HG03139 (cell line): ENCODE measurements at regions not wholly inside any gene's neighbourhood (a gene's known extent, or its start where the extent isn't known, plus 50 kb on each side); places are given as distances from the start of the nearest gene placed in this dataset.

Experiments
- ATAC-seq: cut with Tn5 transposase; IDR thresholded peaks from one replicate; pipeline ENCODE4 v1.9.1; 2021; ENCODE audit not compliant: unreplicated experiment

- ATAC-seq, result no peak
These were observed 863.5 kb upstream of the MGAT4C start for GRCh38 chr12:87119713-87120112.

GRCh38 chr12:87117526-87117925 lies 861.3 kb upstream of the MGAT4C start:
- ATAC-seq, result no peak

- ATAC-seq, result no peak
These were observed 860.6 kb upstream of the MGAT4C start for GRCh38 chr12:87116780-87117179.

GRCh38 chr12:87112571-87113345 lies 856.6 kb upstream of the MGAT4C start:
- no peak for ATAC-seq

GRCh38 chr12:87107766-87108165 lies 851.6 kb upstream of the MGAT4C start:
- no peak for ATAC-seq

- ATAC-seq, result no peak
These were observed 851.1 kb upstream of the MGAT4C start for GRCh38 chr12:87107270-87107669.

- ATAC-seq, result no peak
These were observed 839.9 kb upstream of the MGAT4C start for GRCh38 chr12:87096082-87096585.

GRCh38 chr12:87094356-87094755 lies 838.2 kb upstream of the MGAT4C start:
- ATAC-seq, result no peak

GRCh38 chr12:87092421-87092820 lies 836.2 kb upstream of the MGAT4C start:
- ATAC-seq, result no peak

GRCh38 chr12:87086118-87086891 lies 830.1 kb upstream of the MGAT4C start:
- ATAC-seq, result no peak

GRCh38 chr12:87085286-87085685 lies 829.1 kb upstream of the MGAT4C start:
- no peak for ATAC-seq

GRCh38 chr12:87082756-87083155 lies 826.6 kb upstream of the MGAT4C start:
- ATAC-seq, result no peak

GRCh38 chr12:87074781-87075180 lies 818.6 kb upstream of the MGAT4C start:
- no peak for ATAC-seq

GRCh38 chr12:87066326-87066725 lies 810.1 kb upstream of the MGAT4C start:
- ATAC-seq, result no peak

GRCh38 chr12:87059231-87059630 lies 803.0 kb upstream of the MGAT4C start:
- no peak for ATAC-seq

GRCh38 chr12:87054226-87054625 lies 798.0 kb upstream of the MGAT4C start:
- no peak for ATAC-seq

- no peak for ATAC-seq
These were observed 795.4 kb upstream of the MGAT4C start for GRCh38 chr12:87051621-87052020.

- no peak for ATAC-seq
These were observed 791.5 kb upstream of the MGAT4C start for GRCh38 chr12:87047691-87048090.

GRCh38 chr12:87039536-87039935 lies 783.3 kb upstream of the MGAT4C start:
- ATAC-seq, result no peak

GRCh38 chr12:87038098-87038497 lies 781.9 kb upstream of the MGAT4C start:
- no peak for ATAC-seq

- ATAC-seq, result no peak
These were observed 769.8 kb upstream of the MGAT4C start for GRCh38 chr12:87025976-87026375.

GRCh38 chr12:87021400-87021799 lies 765.2 kb upstream of the MGAT4C start:
- ATAC-seq, result no peak
